GM19397 (cell line): ENCODE measurements at regions not wholly inside any gene's neighbourhood (a gene's known extent, or its start where the extent isn't known, plus 50 kb on each side); places are given as distances from the start of the nearest gene placed in this dataset.

ENCODE experiments used
- ATAC-seq: cut with Tn5 transposase; IDR thresholded peaks from one replicate; pipeline ENCODE4 v1.9.1; 2021; ENCODE audit warnings: mild to moderate bottlenecking, moderate library complexity; ENCODE audit not compliant: unreplicated experiment

DNA sequence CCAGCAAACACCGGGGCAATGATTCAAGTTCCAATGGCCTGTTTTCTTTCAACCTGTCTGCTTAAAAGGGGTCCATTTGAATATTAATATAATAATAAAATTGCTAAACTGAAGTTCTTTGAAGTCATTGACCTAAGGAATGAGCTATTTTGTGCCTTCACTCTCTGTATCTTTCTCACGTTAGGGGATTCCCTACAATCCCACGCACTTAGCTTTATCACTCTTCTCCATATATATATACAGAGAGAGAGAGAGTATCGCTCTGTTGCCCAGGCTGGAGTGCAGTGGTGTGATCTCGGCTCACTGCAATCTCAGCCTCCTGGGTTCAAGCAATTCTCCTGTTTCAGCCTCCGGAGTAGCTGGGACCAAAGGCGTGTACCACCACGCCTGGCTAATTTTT is 83.9 kb upstream of the NWD2 start:
- ATAC-seq = no peak

DNA sequence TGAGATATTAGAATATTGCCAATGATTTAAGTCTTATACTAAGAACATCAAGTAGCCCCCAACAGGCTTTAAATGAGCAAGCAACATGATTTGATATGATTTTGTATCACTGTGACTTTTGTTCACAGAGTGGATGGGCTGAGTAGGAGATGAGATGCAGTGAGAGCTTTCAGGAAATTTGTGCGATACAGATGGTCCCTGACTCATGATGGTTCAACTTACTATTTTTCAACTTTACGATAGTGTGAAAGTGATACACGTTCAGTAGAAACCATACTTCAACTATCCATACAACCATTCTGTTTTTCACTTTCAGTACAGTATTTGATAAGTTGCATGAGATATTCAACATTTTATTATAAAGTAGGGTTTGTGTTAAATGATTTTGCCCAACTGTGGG is 78.7 kb upstream of the NWD2 start:
- no peak for ATAC-seq

DNA sequence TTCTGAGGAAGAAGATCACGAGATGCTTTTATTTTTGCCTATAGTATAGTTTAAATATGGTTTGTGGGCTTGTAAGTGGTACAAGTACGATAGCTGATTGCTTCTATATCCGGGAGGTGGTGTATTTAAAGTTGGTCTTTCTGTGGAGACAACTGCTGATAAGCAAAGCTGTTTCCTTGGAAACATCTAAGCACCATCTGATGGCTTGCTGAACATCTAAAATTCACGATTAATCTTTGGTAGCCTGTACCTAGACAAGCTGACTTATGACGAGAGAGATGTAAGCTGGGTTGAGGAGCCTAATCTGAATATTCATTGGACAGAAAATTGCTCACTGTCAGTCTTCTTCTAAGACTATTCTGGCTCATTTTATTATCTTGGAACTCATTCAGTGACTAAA is 74.6 kb upstream of the NWD2 start:
- no peak for ATAC-seq

DNA sequence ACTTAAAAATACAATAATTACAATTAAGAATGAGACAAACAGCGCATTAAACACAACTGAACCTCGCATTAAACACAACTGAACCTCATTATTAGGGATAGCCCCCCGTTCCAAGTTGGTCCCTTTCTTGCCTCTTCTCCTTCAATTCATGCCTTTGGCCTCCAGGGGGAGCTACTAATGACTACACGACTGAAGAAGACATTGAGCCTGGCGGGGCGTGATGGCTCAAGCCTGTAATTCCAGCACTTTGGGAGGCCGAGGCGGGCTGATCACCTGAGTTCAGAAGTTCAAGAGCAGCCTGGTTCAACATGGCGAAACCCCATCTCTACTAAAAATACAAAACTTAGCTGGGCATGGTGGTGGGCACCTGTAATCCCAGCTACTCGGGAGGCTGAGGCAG is 56.4 kb upstream of the NWD2 start:
- ATAC-seq = no peak
